ENCODE measurements at regions not wholly inside any gene's neighbourhood (a gene's known extent, or its start where the extent isn't known, plus 50 kb on each side); places are given as distances from the start of the nearest gene placed in this dataset.

- H3K4me1 ChIP-seq, result no peaks in the 10 kb centered on the region
- no peak overlapping the region for H3K4me3 ChIP-seq
- no peak overlapping the region for H3K27ac ChIP-seq
- TF ChIP-seq CTCF (IDR thresholded peaks at IDR 0.05), result no peak
- DNase-seq (no peak), ATAC-seq (no peak)
- no peaks in the 10 kb centered on the region for H3K9me3 ChIP-seq
- intact Hi-C loops (cut with DNase I), result no loop called here
- H3K36me3 ChIP-seq, result no peaks in the 10 kb centered on the region
- H3K27me3 ChIP-seq, result no peaks in the 10 kb centered on the region
Observed at GRCh38 chr3:117752984-117753717, 1043.6 kb downstream of the TUSC7 start.

- H3K27ac ChIP-seq, result no peak overlapping the region
- DNase-seq (no peak), ATAC-seq (no peak)
- H3K9me3 ChIP-seq, result no peaks in the 10 kb centered on the region
- H3K4me3 ChIP-seq, result no peak overlapping the region
- intact Hi-C loops (cut with DNase I), result no loop called here
- no peaks in the 10 kb centered on the region for H3K4me1 ChIP-seq
- H3K36me3 ChIP-seq, result no peaks in the 10 kb centered on the region
- TF ChIP-seq CTCF (IDR thresholded peaks at IDR 0.05), result no peak
- no peaks in the 10 kb centered on the region for H3K27me3 ChIP-seq
Observed at GRCh38 chr3:117754058-117754457, 1044.5 kb downstream of the TUSC7 start.

GRCh38 chr3:117754841-117755240 is 1045.3 kb downstream of the TUSC7 start:
- intact Hi-C loops (cut with DNase I), result no loop called here
- Histone ChIP-seq H3K9me3 (no peaks in the 10 kb centered on the region), H3K4me3 (no peak overlapping the region), H3K36me3 (no peaks in the 10 kb centered on the region), H3K4me1 (no peaks in the 10 kb centered on the region), H3K27ac (no peak overlapping the region), H3K27me3 (no peaks in the 10 kb centered on the region)
- ATAC-seq, result no peak
- no peak for DNase-seq
- TF ChIP-seq CTCF (IDR thresholded peaks at IDR 0.05), result no peak

GRCh38 chr3:117756563-117756962 is 1047.0 kb downstream of the TUSC7 start:
- Histone ChIP-seq H3K4me3 (no peak overlapping the region), H3K9me3 (no peaks in the 10 kb centered on the region), H3K36me3 (no peaks in the 10 kb centered on the region), H3K4me1 (no peaks in the 10 kb centered on the region), H3K27ac (no peak overlapping the region), H3K27me3 (no peaks in the 10 kb centered on the region)
- ATAC-seq (no peak), DNase-seq (no peak)
- TF ChIP-seq CTCF (IDR thresholded peaks at IDR 0.05), result no peak
- intact Hi-C loops (cut with DNase I), result no loop called here

GRCh38 chr3:117761703-117762620 is 1052.4 kb downstream of the TUSC7 start:
- DNase-seq (no peak), ATAC-seq (no peak)
- TF ChIP-seq CTCF (IDR thresholded peaks at IDR 0.05), result no peak
- intact Hi-C loops (cut with DNase I), result no loop called here
- Histone ChIP-seq H3K4me3 (no peak overlapping the region), H3K27ac (no peak overlapping the region), H3K4me1 (no peaks in the 10 kb centered on the region), H3K36me3 (no peaks in the 10 kb centered on the region), H3K27me3 (no peaks in the 10 kb centered on the region), H3K9me3 (no peaks in the 10 kb centered on the region)
